HG03520 (cell line): ENCODE measurements at regions not wholly inside any gene's neighbourhood (a gene's known extent, or its start where the extent isn't known, plus 50 kb on each side); places are given as distances from the start of the nearest gene placed in this dataset.
A peak's percentile ranks its signal among the peaks of the same experiment; 100 is the strongest.
"Not testable (repeated sequence)": the region's sequence is repeated elsewhere in the genome, so short reads cannot be mapped to it uniquely, and the experiment has no call there.

Experiments
- ATAC-seq: cut with Tn5 transposase; IDR thresholded peaks from one replicate; pipeline ENCODE4 v1.9.1; 2021; ENCODE audit warnings: mild to moderate bottlenecking, moderate library complexity; ENCODE audit not compliant: unreplicated experiment

DNA sequence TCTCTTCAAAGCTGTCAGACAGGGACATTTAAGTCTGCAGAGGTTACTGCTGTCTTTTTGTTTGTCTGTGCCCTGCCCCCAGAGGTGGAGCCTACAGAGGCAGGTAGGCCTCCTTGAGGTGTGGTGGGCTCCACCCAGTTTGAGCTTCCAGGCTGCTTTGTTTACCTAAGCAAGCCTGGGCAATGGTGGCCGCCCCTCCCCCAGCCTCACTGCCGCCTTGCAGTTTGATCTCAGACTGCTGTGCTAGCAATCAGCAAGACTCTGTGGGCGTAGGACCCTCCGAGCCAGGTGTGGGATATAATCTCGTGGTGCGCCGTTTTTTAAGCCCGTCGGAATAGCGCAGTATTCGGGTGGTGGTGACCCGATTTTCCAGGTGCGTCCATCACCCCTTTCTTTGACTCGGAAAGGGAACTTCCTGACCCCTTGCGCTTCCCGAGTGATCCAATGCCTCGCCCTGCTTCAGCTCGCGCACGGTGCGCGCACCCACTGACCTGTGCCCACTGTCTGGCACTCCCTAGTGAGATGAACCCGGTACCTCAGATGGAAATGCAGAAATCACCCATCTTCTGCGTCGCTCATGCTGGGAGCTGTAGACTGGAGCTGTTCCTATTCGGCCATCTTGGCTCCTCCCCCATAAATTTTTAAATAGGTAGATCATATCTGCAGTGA lies 785.1 kb downstream of the TDRD15 start:
- ATAC-seq: not testable (repeated sequence)

GRCh38 chr2:21910832-21911507 lies 787.2 kb downstream of the TDRD15 start:
- peak; percentile 75 for ATAC-seq

GRCh38 chr2:21912405-21912804 lies 788.6 kb downstream of the TDRD15 start:
- ATAC-seq: no peak

- no peak for ATAC-seq
These were observed 791.4 kb downstream of the TDRD15 start for GRCh38 chr2:21915201-21915600.

DNA sequence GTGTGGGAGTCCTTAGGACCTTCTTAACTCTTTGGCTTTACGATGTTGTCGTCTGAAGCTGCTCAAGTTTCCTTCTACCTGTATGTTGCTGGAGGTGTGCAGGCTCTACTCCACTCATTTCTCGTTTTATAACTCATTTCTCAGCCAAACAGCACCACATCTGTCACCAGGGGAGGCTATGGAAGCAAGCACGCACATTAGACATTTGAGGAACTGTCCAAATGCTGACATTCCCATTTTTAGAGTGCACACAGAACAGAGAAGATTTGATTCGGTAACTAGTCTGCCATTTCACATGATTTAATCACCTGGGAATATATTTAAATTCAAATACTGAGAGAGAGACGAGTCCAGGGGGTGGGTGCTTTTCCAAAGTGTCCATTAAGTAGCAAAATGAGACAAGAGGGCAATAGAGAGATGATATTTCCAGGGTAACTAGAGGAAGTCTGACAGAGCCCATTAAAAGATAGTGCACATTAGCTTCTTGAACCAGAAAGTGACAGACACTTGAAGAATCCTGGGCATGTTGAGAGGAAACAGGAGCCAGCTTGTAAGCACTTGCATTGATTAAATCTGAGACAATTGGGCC lies 793.3 kb downstream of the TDRD15 start:
- no peak for ATAC-seq

DNA sequence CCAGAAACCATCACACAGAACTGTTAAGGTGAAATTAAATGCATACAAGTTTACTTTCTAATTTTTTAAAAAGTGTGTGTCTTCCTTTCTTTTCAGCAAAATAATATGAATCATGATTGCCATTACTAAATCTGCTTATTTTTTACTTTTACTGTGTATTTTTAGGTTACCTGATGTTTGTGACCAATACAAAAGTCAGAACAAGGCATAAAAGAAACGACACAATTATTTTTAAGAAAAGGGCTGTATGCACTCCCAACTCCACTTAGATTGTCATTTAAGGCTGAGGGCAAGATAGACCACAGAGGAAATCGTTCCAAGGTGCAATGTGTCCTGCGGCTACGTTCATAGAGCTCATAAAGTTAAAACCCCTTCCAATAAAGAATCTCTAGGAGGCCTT lies 797.0 kb downstream of the TDRD15 start:
- ATAC-seq: no peak

- peak; percentile 88 for ATAC-seq
These were observed 801.0 kb downstream of the TDRD15 start for GRCh38 chr2:21924640-21925285.

GRCh38 chr2:21928292-21928691 lies 804.5 kb downstream of the TDRD15 start:
- ATAC-seq: no peak

DNA sequence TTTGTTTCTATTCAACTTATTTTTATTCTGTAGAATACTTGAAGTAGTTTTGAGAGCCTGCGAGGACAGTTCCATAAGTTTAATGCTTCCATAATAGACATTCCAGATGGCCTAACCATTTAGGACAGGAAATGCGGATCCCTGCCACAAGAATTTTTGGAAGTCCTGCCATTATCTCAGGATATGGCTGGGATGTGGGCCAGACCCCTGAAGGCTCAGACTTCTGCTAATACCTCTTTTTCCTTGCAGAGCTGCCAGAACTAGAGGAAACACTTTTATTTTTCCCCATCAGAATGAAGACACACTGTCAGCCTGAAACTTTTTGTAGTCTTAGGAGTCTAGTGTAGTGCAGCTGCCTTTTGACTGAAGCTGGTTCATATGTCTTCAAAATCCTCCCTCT lies 806.5 kb downstream of the TDRD15 start:
- no peak for ATAC-seq

- no peak for ATAC-seq
These were observed 816.2 kb downstream of the TDRD15 start for GRCh38 chr2:21939967-21940366.

DNA sequence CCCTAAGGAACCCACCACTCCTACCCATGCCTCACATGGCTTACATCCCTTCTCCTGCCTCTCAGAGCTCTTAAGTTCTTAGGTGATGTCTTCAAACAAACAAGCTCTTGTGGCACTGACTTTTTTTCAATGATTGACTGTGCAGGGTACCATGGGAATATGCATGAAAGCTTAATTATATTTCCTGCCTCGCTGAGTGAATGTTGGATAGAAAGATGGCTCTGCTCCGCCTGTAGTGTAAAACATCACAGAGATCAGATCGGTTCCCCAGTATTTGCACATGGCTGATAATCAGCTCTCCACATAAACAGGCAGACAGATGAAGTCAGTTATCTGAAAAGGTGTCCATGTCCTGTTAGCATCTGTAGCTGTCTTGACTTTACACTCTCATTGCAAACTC lies 820.8 kb downstream of the TDRD15 start:
- ATAC-seq: no peak

DNA sequence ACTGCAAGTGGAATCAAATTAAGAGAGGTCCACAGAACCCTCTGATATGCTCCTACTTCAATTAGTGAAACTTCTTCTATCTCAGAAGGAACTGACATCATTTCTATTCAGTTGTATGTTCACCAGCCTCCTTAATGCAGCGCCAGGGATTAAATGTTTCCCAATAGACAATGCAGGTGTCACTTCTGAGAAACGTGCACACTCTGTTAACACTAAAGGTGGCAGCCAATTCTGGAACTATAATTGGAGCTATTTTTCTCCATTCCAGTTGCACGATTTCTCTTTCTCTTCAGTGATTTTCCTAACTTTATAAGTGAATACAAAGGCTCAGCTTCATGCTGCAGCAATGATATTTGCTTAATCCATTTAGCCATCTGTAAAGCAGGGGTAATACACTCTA lies 821.9 kb downstream of the TDRD15 start:
- ATAC-seq: no peak

- no peak for ATAC-seq
These were observed 823.3 kb downstream of the TDRD15 start for GRCh38 chr2:21947046-21947445.

- ATAC-seq: no peak
These were observed 842.4 kb downstream of the TDRD15 start for GRCh38 chr2:21966139-21966538.

DNA sequence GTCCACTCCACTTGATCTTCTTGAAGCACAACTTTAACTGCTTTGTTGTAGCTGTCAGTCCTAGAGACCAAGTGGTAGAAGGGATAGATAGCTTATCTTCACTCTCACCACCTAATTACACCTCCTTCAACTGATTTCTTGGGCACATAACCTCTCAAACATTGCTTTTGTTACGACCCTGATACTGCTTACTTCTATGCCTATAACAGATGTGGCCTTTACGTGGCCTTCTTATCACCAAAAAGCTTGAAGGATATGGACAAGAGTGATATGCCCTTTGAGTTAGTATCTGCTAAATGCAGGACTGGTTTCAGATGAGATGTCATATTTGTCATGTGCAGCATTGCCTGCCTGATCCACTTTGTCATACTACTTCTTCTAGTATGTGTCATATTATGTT lies 847.2 kb downstream of the TDRD15 start:
- no peak for ATAC-seq

- ATAC-seq: no peak
These were observed 848.8 kb downstream of the TDRD15 start for GRCh38 chr2:21972586-21972985.

DNA sequence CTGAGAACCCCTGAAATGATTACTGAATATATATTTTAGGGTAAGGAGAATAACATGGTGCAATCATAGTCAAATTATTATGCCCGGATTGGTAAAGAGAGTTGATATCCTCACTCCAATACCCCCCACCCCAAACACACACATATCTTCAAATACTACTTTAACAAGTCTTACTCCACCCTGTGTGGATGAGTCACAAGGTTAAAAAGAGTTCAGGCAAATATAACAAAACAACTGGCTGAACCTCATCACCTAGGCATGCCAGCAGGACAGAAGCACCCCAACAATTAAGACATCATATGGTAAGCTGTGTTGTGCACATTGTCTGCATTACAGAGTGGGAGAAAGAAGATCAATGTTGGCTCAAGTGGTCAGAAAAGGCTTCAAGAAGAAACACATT lies 857.4 kb downstream of the TDRD15 start:
- ATAC-seq: no peak

- ATAC-seq: no peak
These were observed 869.2 kb downstream of the TDRD15 start for GRCh38 chr2:21993002-21993401.

GRCh38 chr2:21996339-21996738 lies 872.6 kb downstream of the TDRD15 start:
- no peak for ATAC-seq

DNA sequence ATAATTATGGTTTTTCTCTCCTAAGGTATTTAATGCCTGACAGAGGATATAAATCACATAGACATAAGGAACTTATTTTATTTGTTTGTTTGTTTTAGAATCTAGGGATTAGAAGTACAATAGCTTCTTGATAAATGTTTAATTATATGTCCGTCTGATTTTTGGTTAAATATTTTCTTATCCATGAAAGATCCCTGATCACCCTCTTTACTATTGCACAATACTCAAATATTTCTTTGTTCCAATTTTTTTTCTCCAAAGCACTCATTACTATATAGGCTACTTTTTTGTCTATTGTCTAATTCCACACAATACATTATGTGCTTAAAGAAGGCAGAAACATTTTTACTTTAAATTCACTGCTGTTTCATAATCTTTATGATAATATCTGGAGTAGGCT lies 875.8 kb downstream of the TDRD15 start:
- no peak for ATAC-seq

DNA sequence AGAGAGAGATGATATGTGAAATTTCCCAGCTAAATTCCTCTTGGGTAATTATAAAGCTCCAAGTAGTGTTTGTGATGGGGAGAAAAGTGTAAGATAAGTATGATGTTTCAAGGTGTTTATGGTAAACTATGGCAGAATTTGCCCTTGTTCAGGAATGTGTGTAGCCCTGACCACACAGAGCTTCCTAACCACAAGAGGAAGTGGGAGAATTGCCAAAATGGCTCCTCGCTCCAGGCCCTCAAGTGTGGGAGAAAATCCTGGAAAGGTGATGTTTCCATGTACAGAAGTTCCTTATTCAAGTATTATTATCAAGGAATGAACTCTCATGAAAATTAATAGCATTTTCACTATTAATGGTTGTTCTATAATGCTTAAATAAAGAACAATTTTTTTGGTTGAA lies 878.3 kb downstream of the TDRD15 start:
- ATAC-seq: no peak

DNA sequence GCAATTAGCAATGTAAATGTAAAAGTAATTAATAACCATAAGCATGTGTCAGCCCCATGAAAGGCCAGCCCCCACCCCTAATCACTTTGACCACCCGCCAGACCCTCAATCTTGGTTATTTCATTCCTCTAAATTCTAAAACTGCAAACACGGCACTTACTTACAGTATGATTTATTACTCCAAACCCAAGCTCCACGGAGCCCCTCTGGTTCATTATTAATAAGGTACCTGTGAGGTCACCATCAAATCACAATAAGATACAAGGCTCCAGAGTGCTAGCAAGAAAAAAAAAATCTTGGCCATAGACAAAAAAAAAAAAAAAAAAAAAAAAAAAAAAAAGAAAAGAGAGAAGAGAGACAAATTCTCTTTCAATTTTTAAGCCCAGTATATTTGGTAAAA lies 879.5 kb downstream of the TDRD15 start:
- no peak for ATAC-seq
